Astrocyte (in vitro differentiated cells and primary cell): ENCODE measurements at regions not wholly inside any gene's neighbourhood (a gene's known extent, or its start where the extent isn't known, plus 50 kb on each side); places are given as distances from the start of the nearest gene placed in this dataset.

Experiments used
- EZH2 ChIP-seq: IDR thresholded peaks from 2 replicates; pipeline ENCODE4 v1.6.1; 2012; ENCODE audit warnings: mild to moderate bottlenecking, low read length, inconsistent platforms; ENCODE audit not compliant: insufficient read depth
- TF ChIP-seq, protein P1 (sequence below): IDR thresholded peaks from 2 replicates; pipeline ENCODE4 v1.5.1; 2011; ENCODE audit warnings: low read depth, mild to moderate bottlenecking, inconsistent platforms, low read length, moderate library complexity; ENCODE audit not compliant: insufficient read depth

DNA sequence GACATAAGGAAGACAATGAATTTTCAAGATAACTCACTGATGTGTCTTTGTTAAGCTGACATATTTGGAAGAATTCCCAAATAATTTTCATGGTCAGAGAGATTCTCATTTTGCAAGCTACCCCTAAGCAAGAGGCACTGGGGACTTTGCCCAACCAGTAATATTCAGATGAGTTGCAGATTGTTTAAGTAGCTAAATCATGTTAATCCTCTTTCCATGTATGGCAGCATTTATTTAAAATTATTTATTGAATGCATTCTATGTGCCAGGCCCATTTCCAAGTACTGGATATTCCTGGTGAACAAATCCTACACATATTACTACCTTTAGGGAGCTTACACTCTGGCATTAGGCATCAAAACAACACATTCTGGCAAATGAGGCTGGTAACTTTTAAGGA, 56.5 kb upstream of the BACH1 start:
- TF ChIP-seq EZH2: no peak
- TF ChIP-seq, protein P1, sequence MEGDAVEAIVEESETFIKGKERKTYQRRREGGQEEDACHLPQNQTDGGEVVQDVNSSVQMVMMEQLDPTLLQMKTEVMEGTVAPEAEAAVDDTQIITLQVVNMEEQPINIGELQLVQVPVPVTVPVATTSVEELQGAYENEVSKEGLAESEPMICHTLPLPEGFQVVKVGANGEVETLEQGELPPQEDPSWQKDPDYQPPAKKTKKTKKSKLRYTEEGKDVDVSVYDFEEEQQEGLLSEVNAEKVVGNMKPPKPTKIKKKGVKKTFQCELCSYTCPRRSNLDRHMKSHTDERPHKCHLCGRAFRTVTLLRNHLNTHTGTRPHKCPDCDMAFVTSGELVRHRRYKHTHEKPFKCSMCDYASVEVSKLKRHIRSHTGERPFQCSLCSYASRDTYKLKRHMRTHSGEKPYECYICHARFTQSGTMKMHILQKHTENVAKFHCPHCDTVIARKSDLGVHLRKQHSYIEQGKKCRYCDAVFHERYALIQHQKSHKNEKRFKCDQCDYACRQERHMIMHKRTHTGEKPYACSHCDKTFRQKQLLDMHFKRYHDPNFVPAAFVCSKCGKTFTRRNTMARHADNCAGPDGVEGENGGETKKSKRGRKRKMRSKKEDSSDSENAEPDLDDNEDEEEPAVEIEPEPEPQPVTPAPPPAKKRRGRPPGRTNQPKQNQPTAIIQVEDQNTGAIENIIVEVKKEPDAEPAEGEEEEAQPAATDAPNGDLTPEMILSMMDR: no peak
